ENCODE measurements at regions not wholly inside any gene's neighbourhood (a gene's known extent, or its start where the extent isn't known, plus 50 kb on each side); places are given as distances from the start of the nearest gene placed in this dataset.

DNA sequence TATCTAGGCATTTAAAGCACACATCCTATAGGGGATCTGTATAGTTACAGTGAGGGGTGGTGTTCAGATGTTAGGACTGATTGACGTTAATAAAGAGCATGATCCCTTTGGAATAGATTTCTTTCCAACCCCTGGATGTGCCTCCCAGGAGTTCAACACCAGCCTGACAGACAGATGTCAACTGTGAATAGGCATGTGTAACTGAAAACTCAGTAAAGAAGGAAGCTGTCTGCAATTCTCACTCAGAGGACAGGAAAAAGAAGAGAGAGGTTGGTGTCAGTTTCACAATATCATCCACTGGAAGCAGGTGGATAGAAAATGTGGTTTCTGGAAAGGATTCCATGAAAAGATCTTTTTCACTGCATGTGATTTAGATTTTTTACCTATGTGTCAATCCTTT lies 396.3 kb downstream of the NSUN3 start:
- TF ChIP-seq, protein P1, sequence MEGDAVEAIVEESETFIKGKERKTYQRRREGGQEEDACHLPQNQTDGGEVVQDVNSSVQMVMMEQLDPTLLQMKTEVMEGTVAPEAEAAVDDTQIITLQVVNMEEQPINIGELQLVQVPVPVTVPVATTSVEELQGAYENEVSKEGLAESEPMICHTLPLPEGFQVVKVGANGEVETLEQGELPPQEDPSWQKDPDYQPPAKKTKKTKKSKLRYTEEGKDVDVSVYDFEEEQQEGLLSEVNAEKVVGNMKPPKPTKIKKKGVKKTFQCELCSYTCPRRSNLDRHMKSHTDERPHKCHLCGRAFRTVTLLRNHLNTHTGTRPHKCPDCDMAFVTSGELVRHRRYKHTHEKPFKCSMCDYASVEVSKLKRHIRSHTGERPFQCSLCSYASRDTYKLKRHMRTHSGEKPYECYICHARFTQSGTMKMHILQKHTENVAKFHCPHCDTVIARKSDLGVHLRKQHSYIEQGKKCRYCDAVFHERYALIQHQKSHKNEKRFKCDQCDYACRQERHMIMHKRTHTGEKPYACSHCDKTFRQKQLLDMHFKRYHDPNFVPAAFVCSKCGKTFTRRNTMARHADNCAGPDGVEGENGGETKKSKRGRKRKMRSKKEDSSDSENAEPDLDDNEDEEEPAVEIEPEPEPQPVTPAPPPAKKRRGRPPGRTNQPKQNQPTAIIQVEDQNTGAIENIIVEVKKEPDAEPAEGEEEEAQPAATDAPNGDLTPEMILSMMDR (conservative IDR thresholded peaks at IDR 0.05; ENCODE audit: low read depth, low read length) = no peak
- TF ChIP-seq EZH2 (IDR thresholded peaks at IDR 0.05; ENCODE audit: low read length, unreplicated experiment) = no peak

Measured in PC-3 (cell line).